Activated B cell treated with CpG ODN at 0.5 μM for 24 hours (primary cell): ENCODE measurements at regions not wholly inside any gene's neighbourhood (a gene's known extent, or its start where the extent isn't known, plus 50 kb on each side); places are given as distances from the start of the nearest gene placed in this dataset.

Experiments
- ATAC-seq: fragments of 200-7000 bp; cut with Tn5 transposase; one replicate; pipeline ENCODE4 v1.10.0; 2021; ENCODE audit warnings: low read depth, mild to moderate bottlenecking, moderate library complexity
- CTCF ChIA-PET: fragments of 350-600 bp; sonication (Branson Sonifier 250); formaldehyde crosslinking; loops from one replicate; lab custom pipeline; 2021; ENCODE audit warnings: antibody characterized with exemption; lab: Charles Lee
- POLR2A ChIA-PET: fragments of 350-600 bp; sonication (Branson Sonifier 250); formaldehyde crosslinking; loops from one replicate; lab custom pipeline; 2021; ENCODE audit warnings: antibody characterized with exemption; lab: Charles Lee
- DNase-seq: peaks from one replicate; pipeline ENCODE4 v3.0.0; 2022
- H3K27ac Mint-ChIP-seq: one replicate; pipeline ENCODE4 v1.8.0; 2020; ENCODE audit warnings: mixed read lengths
- H3K27me3 Mint-ChIP-seq: one replicate; pipeline ENCODE4 v1.8.0; 2021; ENCODE audit warnings: mixed read lengths
- H3K36me3 Mint-ChIP-seq: one replicate; pipeline ENCODE4 v1.8.0; 2021; ENCODE audit warnings: low read depth, mixed read lengths
- H3K4me1 Mint-ChIP-seq: one replicate; pipeline ENCODE4 v1.8.0; 2021; ENCODE audit warnings: mixed read lengths
- H3K4me3 Mint-ChIP-seq: one replicate; pipeline ENCODE4 v1.8.0; 2020; ENCODE audit warnings: mild to moderate bottlenecking, mixed read lengths
- H3K9me3 Mint-ChIP-seq: one replicate; pipeline ENCODE4 v1.8.0; 2020; ENCODE audit warnings: mixed read lengths
- intact Hi-C: fragments of 100-400 bp; cut with micrococcal nuclease; formaldehyde crosslinking; loops from one replicate; pipeline ENCODE4 v1.15.1; 2024
- TF ChIP-seq, protein P1 (sequence below): fragments of 200-600 bp; IDR thresholded peaks from one replicate; pipeline ENCODE4 v1.8.0; 2022; ENCODE audit warnings: antibody characterized with exemption, mild to moderate bottlenecking

DNA sequence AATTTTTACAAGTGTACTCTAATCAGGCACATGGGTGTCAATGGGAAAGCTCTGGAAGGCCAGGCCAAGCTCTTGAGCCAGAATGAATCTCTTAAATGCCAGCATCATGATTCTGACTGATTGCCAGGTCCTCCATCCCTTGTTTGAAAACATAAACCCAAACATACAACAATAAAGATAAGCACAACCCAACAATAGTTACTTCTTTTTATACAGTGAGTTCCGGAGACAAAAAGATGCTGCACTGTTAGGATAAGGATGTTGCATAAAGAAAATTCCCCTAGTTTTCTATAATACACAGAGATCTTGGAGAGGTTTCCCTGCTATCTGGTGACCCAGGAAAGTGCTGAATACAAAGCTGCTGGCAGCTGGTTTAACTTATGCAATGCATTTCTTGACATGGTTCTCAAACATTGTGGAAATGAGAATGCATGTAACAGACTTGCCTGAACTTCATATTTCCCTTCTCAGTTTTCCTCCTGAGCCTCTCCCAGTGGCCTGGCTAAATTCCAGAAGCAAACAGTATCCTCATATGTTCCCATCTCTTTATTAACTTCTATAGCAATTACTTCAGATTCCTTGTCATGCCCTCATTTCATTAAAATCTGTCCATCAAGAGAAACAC is 180.1 kb upstream of the PRICKLE2 start:
- TF ChIP-seq, protein P1, sequence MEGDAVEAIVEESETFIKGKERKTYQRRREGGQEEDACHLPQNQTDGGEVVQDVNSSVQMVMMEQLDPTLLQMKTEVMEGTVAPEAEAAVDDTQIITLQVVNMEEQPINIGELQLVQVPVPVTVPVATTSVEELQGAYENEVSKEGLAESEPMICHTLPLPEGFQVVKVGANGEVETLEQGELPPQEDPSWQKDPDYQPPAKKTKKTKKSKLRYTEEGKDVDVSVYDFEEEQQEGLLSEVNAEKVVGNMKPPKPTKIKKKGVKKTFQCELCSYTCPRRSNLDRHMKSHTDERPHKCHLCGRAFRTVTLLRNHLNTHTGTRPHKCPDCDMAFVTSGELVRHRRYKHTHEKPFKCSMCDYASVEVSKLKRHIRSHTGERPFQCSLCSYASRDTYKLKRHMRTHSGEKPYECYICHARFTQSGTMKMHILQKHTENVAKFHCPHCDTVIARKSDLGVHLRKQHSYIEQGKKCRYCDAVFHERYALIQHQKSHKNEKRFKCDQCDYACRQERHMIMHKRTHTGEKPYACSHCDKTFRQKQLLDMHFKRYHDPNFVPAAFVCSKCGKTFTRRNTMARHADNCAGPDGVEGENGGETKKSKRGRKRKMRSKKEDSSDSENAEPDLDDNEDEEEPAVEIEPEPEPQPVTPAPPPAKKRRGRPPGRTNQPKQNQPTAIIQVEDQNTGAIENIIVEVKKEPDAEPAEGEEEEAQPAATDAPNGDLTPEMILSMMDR: no peak
- Mint-ChIP-seq H3K36me3 (no peaks in the 10 kb centered on the region), H3K4me3 (no peak overlapping the region), H3K4me1 (no peaks in the 10 kb centered on the region), H3K27me3 (no peaks in the 10 kb centered on the region), H3K27ac (no peak overlapping the region), H3K9me3 (no peaks in the 10 kb centered on the region)
- DNase-seq (no peak), ATAC-seq (no peak)
- ChIA-PET CTCF (no interaction called here), POLR2A (no interaction called here)
- intact Hi-C loops: no loop called here

GRCh38 chr3:64400706-64401105 is 175.4 kb upstream of the PRICKLE2 start:
- Mint-ChIP-seq H3K9me3 (no peaks in the 10 kb centered on the region), H3K27me3 (no peaks in the 10 kb centered on the region), H3K4me1 (no peaks in the 10 kb centered on the region), H3K4me3 (no peak overlapping the region), H3K27ac (no peak overlapping the region), H3K36me3 (no peaks in the 10 kb centered on the region)
- TF ChIP-seq, protein P1: no peak
- ChIA-PET POLR2A (no interaction called here), CTCF (interaction anchor here (1.1 kb wide), 1 partner anchor 371 kb away, joined by 5 read pairs; no protein-coding TSS in a partner anchor)
- ATAC-seq: no peak
- DNase-seq: no peak
- intact Hi-C loops: no loop called here

- no peak overlapping the region for H3K27ac Mint-ChIP-seq
- TF ChIP-seq, protein P1: no peak
- ChIA-PET CTCF (interaction anchor here (1.1 kb wide), 1 partner anchor 369 kb away, joined by 5 read pairs; no protein-coding TSS in a partner anchor), POLR2A (no interaction called here)
- no peak overlapping the region for H3K4me3 Mint-ChIP-seq
- H3K36me3 Mint-ChIP-seq: no peaks in the 10 kb centered on the region
- no peaks in the 10 kb centered on the region for H3K4me1 Mint-ChIP-seq
- ATAC-seq (no peak), DNase-seq (no peak)
- no peaks in the 10 kb centered on the region for H3K9me3 Mint-ChIP-seq
- no peaks in the 10 kb centered on the region for H3K27me3 Mint-ChIP-seq
- intact Hi-C loops: loop anchor here (1.0 kb wide), 1 partner anchor 369 kb away; no protein-coding TSS in a partner anchor
Observed at GRCh38 chr3:64399205-64399800, 174.0 kb upstream of the PRICKLE2 start.

DNA sequence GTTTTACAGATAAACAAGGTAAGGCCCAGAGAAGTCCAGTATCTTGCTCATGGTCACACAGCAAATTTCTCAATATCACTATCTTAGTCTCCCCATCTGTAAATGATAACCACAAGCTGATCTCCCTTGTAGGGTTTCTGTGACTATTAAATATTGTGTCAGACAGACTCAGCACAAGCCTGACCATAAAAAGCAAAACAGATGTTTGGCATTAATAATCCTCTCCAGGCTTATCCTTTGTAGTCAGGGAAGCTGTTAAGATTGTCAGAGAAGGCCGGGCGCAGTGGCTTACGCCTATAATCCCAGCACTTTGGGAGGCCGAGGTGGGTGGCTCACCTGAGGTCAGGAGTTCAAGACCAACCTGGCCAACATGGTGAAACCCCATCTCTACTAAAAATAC is 173.2 kb upstream of the PRICKLE2 start:
- ATAC-seq (no peak), DNase-seq (no peak)
- CTCF ChIA-PET: no interaction called here
- Mint-ChIP-seq H3K4me1 (no peaks in the 10 kb centered on the region), H3K27me3 (no peaks in the 10 kb centered on the region), H3K9me3 (no peaks in the 10 kb centered on the region), H3K27ac (no peak overlapping the region), H3K4me3 (no peak overlapping the region), H3K36me3 (no peaks in the 10 kb centered on the region)
- POLR2A ChIA-PET: no interaction called here
- intact Hi-C loops: no loop called here
- TF ChIP-seq, protein P1: no peak

GRCh38 chr3:64398006-64398405 is 172.7 kb upstream of the PRICKLE2 start:
- CTCF ChIA-PET: no interaction called here
- Mint-ChIP-seq H3K9me3 (no peaks in the 10 kb centered on the region), H3K27me3 (no peaks in the 10 kb centered on the region), H3K4me1 (no peaks in the 10 kb centered on the region), H3K4me3 (no peak overlapping the region), H3K36me3 (no peaks in the 10 kb centered on the region), H3K27ac (no peak overlapping the region)
- POLR2A ChIA-PET: interaction anchor here (0.8 kb wide), 1 partner anchor 14 kb away, joined by 4 read pairs; no protein-coding TSS in a partner anchor
- intact Hi-C loops: no loop called here
- DNase-seq: no peak
- no peak for ATAC-seq
- TF ChIP-seq, protein P1: no peak
